OCI-LY7 (cell line): ENCODE measurements at regions not wholly inside any gene's neighbourhood (a gene's known extent, or its start where the extent isn't known, plus 50 kb on each side); places are given as distances from the start of the nearest gene placed in this dataset.
"Not testable (repeated sequence)": the region's sequence is repeated elsewhere in the genome, so short reads cannot be mapped to it uniquely, and the experiment has no call there.

Experiments used
- BruUV-seq: library from RNA; stranded (reverse); fragments of 400-500 nt; replicated peaks from 2 replicates; lab custom pipeline; 2021; lab: Mats Ljungman, UMichigan
- CTCF ChIA-PET: fragments of 300-600 bp; sonication (Branson Sonifier 250); formaldehyde crosslinking; loops from one replicate; lab custom pipeline; 2022; ENCODE audit warnings: antibody characterized with exemption; ENCODE audit not compliant: unreplicated experiment; lab: Charles Lee
- POLR2A ChIA-PET: fragments of 300-600 bp; sonication (Branson Sonifier 250); formaldehyde crosslinking; loops from one replicate; lab custom pipeline; 2022; ENCODE audit warnings: antibody characterized with exemption; lab: Charles Lee
- DNase-seq: peaks from one replicate; pipeline ENCODE4 v3.0.0-alpha.2; 2015; ENCODE audit warnings: low spot score
- H2AFZ ChIP-seq: fragments of 200-600 bp; sonication (generic), shearing (Covaris generic); 2 replicates; pipeline ENCODE4 v1.6.1; 2014; ENCODE audit warnings: mild to moderate bottlenecking, antibody characterized with exemption, low read length, moderate library complexity
- H3K27ac ChIP-seq: fragments of 200-600 bp; sonication (generic); 2 replicates; pipeline ENCODE4 v1.5.1; 2014; ENCODE audit warnings: mixed run types, low read depth, mild to moderate bottlenecking, moderate library complexity, low read length, inconsistent platforms; ENCODE audit not compliant: poor library complexity, severe bottlenecking
- H3K36me3 ChIP-seq: fragments of 200-600 bp; sonication (generic); 2 replicates; pipeline ENCODE4 v1.6.1; 2014; ENCODE audit warnings: mild to moderate bottlenecking, antibody characterized with exemption, low read length, moderate library complexity, mixed read lengths; ENCODE audit not compliant: insufficient read depth
- H3K4me1 ChIP-seq: fragments of 200-600 bp; sonication (generic); 2 replicates; pipeline ENCODE4 v1.5.1; 2014; ENCODE audit warnings: mild to moderate bottlenecking, low read length; ENCODE audit not compliant: insufficient read depth, poor library complexity, severe bottlenecking
- H3K4me2 ChIP-seq: fragments of 200-600 bp; sonication (generic); 2 replicates; pipeline ENCODE4 v1.6.1; 2014; ENCODE audit warnings: mild to moderate bottlenecking, low read length
- H3K4me3 ChIP-seq: fragments of 200-600 bp; sonication (generic); 2 replicates; pipeline ENCODE4 v1.5.1; 2014; ENCODE audit warnings: mild to moderate bottlenecking, low read depth, low read length; ENCODE audit not compliant: poor library complexity, severe bottlenecking
- H3K79me2 ChIP-seq: fragments of 200-600 bp; sonication (generic); 2 replicates; pipeline ENCODE4 v1.6.1; 2016; ENCODE audit warnings: low read depth, mild to moderate bottlenecking, low read length, moderate library complexity, mixed read lengths; ENCODE audit not compliant: insufficient read depth
- H3K9me2 ChIP-seq: fragments of 200-600 bp; sonication (generic); 2 replicates; pipeline ENCODE4 v1.6.1; 2016; ENCODE audit warnings: mild to moderate bottlenecking, low read length, mixed read lengths; ENCODE audit not compliant: insufficient read depth
- H3K9me3 ChIP-seq: fragments of 200-600 bp; sonication (generic); 2 replicates; pipeline ENCODE4 v1.6.1; 2014; ENCODE audit warnings: mild to moderate bottlenecking, mixed run types, low read length, mixed read lengths
- H4K20me1 ChIP-seq: fragments of 200-600 bp; sonication (generic); 2 replicates; pipeline ENCODE4 v1.6.1; 2014; ENCODE audit warnings: mild to moderate bottlenecking, antibody characterized with exemption, low read length, moderate library complexity, mixed read lengths; ENCODE audit not compliant: insufficient read depth
- intact Hi-C: fragments of 100-400 bp; cut with micrococcal nuclease; formaldehyde crosslinking; loops from one replicate; pipeline ENCODE4 v1.10.0; 2022; ENCODE audit not compliant: unreplicated experiment

DNA sequence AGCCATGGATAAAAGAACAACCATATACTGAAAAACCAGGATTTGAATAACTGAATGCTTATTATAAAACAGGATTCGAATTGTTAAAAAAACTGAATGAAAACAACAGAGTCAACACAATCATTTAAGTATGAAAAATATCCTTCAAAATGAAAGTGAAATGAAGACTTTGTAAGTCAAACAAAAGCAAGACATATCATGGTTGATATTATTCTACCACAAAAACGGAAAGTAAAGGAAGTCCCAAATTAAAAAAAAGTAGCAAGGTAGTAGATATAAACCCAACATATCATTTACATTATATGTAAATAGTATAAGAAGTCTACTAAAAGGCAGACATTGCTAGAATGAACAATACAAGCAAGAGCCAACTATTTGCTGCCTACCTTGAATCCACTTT, 63.1 kb upstream of the POTEC start:
- H2AFZ ChIP-seq, H3K4me2 ChIP-seq, BruUV-seq, DNase-seq, H4K20me1 ChIP-seq, H3K27ac ChIP-seq, H3K4me3 ChIP-seq, H3K4me1 ChIP-seq, H3K9me3 ChIP-seq, POLR2A ChIA-PET, H3K9me2 ChIP-seq, H3K36me3 ChIP-seq, H3K79me2 ChIP-seq, CTCF ChIA-PET, intact Hi-C loops: not testable (repeated sequence)

DNA sequence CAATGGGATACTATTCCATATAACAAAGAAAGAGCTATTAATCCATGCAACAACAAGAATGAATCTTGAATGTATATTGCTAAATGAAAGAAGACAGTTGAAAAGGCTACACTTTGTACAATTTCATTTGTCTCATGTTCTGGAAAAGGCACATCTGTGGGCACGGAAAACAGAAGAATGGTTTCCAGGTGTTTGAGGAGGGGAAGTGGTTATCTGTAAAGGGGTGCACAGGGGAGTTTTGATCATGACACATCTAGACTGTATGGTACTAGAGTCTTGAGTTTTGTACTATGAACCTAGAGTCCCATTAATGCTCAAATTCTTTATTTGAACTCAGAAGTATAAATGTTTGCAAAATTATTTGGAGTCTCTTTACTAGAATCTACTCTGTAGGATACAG, 64.0 kb upstream of the POTEC start:
- DNase-seq, H2AFZ ChIP-seq, intact Hi-C loops, CTCF ChIA-PET, H3K79me2 ChIP-seq, H3K9me3 ChIP-seq, H3K9me2 ChIP-seq, H3K4me3 ChIP-seq, H3K36me3 ChIP-seq, POLR2A ChIA-PET, BruUV-seq, H4K20me1 ChIP-seq, H3K4me2 ChIP-seq, H3K27ac ChIP-seq, H3K4me1 ChIP-seq: not testable (repeated sequence)

DNA sequence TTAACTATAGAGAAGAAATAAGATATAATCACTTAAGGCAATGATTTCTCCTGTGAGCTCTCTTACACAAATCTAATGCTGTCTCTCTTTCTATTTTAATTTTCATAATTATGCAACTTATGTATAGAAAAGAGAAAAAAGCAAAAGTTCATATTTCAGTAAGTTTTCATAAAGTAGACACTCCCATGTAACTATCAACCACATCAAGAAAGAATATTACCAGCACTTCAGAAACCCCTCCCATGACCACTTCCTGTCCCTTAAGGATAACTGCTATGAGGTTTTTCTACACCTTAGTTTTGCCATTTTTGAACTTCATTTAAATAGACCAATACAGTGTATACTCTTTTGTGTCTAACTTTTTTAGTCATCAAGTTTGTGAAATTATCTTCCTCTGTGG, 69.0 kb upstream of the POTEC start:
- H3K4me1 ChIP-seq = not testable (repeated sequence)

DNA sequence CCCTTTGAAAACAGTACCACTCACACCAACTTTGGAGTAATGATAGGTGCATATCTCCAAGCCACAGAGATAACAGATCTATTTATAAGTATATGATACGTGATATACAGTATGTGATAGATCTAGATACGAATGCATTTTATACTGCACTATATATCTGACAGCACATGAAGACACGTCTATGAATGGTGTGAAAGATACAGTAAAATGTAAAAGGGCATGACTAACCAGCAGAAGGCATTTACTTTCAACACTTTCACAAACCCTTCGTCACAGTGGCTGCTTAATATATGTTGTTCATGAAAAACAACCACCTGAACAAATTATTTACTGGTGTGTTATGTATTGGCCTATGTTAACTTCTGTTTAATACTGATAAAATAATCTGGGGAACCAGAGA, 71.1 kb upstream of the POTEC start:
- H3K4me3 ChIP-seq, H3K4me1 ChIP-seq, H3K4me2 ChIP-seq, H2AFZ ChIP-seq, H3K9me2 ChIP-seq, H3K9me3 ChIP-seq, H3K79me2 ChIP-seq, H4K20me1 ChIP-seq, H3K27ac ChIP-seq, intact Hi-C loops, DNase-seq, CTCF ChIA-PET, BruUV-seq, POLR2A ChIA-PET, H3K36me3 ChIP-seq: not testable (repeated sequence)

More for the DNA sequence above, 69.0 kb upstream of the POTEC start:
- DNase-seq, H3K79me2 ChIP-seq, H4K20me1 ChIP-seq, H3K9me3 ChIP-seq, H3K4me3 ChIP-seq, H3K27ac ChIP-seq, CTCF ChIA-PET, H3K4me2 ChIP-seq, POLR2A ChIA-PET, H2AFZ ChIP-seq, H3K36me3 ChIP-seq, BruUV-seq, H3K9me2 ChIP-seq, intact Hi-C loops: not testable (repeated sequence)

DNA sequence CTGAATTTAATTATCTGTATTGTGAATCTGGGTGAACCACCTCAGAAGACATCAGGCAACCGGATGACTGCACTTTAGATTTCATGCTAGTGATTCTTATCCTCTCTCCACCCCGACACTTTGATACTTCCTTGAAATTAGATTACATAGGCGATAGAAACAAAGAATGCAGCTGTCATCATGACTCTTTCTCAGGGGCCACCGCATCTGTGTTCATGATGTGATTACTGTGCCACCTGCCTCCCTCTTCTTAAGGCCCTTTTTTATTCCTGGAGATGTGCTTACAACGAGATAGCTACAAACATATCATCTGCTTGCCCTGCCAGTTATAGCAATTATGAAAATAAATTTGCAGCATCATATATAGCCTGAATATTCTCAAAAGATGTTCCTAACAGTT, 83.9 kb upstream of the POTEC start:
- DNase-seq, H3K4me2 ChIP-seq, intact Hi-C loops, H3K9me2 ChIP-seq, H4K20me1 ChIP-seq, H3K36me3 ChIP-seq, H3K4me1 ChIP-seq, H3K9me3 ChIP-seq, CTCF ChIA-PET, POLR2A ChIA-PET, H3K4me3 ChIP-seq, H2AFZ ChIP-seq, H3K79me2 ChIP-seq, H3K27ac ChIP-seq, BruUV-seq: not testable (repeated sequence)

DNA sequence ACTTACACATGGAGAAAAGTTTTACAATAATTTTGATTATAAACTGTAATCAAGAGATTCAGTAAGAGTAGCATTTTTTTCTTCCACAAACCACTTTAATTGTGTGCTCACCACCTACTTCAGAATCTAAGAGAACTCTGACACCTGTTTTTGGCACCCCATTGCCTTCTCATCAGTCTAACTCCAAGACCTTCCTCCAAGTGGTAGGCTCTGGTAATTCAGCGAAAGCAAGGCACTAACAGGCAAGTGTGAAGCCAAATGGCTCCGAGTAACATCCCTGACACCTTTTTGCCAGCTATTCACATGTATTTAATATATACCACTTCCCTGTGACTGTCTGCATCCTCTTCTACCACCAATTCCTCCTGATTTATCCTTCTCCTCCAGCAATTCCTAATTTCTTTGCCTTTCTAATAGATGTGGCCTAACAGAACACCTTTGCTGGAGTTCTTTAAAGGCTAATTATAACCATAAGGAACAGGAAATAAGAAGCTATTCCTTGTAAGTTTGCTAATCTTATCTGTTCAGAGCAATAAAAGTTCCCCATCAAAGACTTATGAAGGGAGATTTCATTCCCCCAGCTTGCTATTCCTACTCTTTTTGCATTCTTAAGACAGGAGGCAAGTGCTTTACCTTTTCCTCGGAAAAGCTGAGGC, 85.1 kb upstream of the POTEC start:
- intact Hi-C loops, H3K4me3 ChIP-seq, H3K36me3 ChIP-seq, H3K9me2 ChIP-seq, H2AFZ ChIP-seq, H3K4me2 ChIP-seq, H4K20me1 ChIP-seq, BruUV-seq, H3K4me1 ChIP-seq, H3K9me3 ChIP-seq, POLR2A ChIA-PET, DNase-seq, H3K79me2 ChIP-seq, CTCF ChIA-PET, H3K27ac ChIP-seq: not testable (repeated sequence)

DNA sequence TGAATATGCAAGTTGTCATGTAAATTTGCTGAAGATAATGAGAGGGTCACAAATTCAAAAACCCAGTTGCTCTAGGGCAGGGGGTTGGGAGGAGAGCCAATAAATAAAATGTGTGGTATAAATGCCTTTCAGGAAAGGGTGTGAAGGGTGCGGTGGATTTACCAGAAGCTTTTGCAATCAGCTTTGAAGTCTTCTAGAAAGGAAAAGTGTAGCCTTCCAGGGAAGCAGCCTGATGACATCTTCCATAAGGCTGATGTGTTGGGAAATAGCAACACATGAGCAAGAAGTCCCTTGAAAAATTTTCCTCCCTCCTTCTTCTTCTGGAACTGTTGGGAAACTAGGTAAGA, 85.6 kb upstream of the POTEC start:
- H4K20me1 ChIP-seq, DNase-seq, H3K79me2 ChIP-seq, H3K9me3 ChIP-seq, H3K4me2 ChIP-seq, BruUV-seq, H3K27ac ChIP-seq, H3K36me3 ChIP-seq, H3K4me1 ChIP-seq, H3K4me3 ChIP-seq, CTCF ChIA-PET, H2AFZ ChIP-seq, H3K9me2 ChIP-seq, POLR2A ChIA-PET, intact Hi-C loops: not testable (repeated sequence)
